ENCODE measurements at regions not wholly inside any gene's neighbourhood (a gene's known extent, or its start where the extent isn't known, plus 50 kb on each side); places are given as distances from the start of the nearest gene placed in this dataset.

DNA sequence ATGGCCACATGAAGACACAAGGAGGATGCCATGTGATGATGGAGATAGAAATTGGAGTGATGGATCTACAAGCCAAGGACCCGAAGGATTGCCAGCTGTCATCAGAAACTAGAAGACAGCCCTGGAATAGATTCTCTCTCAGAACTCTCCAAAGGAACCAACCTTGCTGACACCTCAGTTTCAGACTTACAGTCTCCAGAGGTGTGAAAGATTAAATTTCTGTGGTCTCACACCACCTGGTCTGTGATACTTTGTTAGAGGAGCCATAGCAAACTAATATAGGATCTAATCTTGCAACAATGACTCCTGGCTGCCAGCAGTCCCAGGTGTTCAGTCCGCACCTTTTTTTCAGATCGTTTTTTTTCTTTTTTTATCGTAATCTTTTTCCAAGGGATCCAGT is 647.3 kb upstream of the GHITM start:
- TF ChIP-seq, protein P1, sequence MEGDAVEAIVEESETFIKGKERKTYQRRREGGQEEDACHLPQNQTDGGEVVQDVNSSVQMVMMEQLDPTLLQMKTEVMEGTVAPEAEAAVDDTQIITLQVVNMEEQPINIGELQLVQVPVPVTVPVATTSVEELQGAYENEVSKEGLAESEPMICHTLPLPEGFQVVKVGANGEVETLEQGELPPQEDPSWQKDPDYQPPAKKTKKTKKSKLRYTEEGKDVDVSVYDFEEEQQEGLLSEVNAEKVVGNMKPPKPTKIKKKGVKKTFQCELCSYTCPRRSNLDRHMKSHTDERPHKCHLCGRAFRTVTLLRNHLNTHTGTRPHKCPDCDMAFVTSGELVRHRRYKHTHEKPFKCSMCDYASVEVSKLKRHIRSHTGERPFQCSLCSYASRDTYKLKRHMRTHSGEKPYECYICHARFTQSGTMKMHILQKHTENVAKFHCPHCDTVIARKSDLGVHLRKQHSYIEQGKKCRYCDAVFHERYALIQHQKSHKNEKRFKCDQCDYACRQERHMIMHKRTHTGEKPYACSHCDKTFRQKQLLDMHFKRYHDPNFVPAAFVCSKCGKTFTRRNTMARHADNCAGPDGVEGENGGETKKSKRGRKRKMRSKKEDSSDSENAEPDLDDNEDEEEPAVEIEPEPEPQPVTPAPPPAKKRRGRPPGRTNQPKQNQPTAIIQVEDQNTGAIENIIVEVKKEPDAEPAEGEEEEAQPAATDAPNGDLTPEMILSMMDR (conservative IDR thresholded peaks at IDR 0.05), result no peak
- no peak for TF ChIP-seq EZH2 (IDR thresholded peaks at IDR 0.05; ENCODE audit: low read depth)
